HEK293T (cell line): ENCODE measurements at regions not wholly inside any gene's neighbourhood (a gene's known extent, or its start where the extent isn't known, plus 50 kb on each side); places are given as distances from the start of the nearest gene placed in this dataset.

Experiments used
- BHLHE40 ChIP-seq: fragments of 450-650 bp; IDR thresholded peaks from 2 replicates; pipeline ENCODE4 v1.6.1; 2016; ENCODE audit warnings: mild to moderate bottlenecking, moderate library complexity, borderline replicate concordance
- ELF4 ChIP-seq: fragments of 450-650 bp; IDR thresholded peaks from 2 replicates; pipeline ENCODE4 v1.6.1; 2017; ENCODE audit warnings: antibody characterized with exemption
- FOXM1 ChIP-seq: fragments of 450-650 bp; IDR thresholded peaks from 2 replicates; pipeline ENCODE4 v1.6.1; 2017; ENCODE audit warnings: mild to moderate bottlenecking, borderline replicate concordance
- HDGF ChIP-seq: fragments of 450-650 bp; IDR thresholded peaks from 2 replicates; pipeline ENCODE4 v1.6.1; 2017; ENCODE audit warnings: antibody characterized with exemption, borderline replicate concordance
- SP1 ChIP-seq: fragments of 450-650 bp; IDR thresholded peaks from 2 replicates; pipeline ENCODE4 v1.6.1; 2017
- SUZ12 ChIP-seq: fragments of 450-650 bp; IDR thresholded peaks from 2 replicates; pipeline ENCODE4 v1.6.1; 2016; ENCODE audit warnings: mild to moderate bottlenecking

GRCh38 chr12:41907021-41907420 is 237.7 kb downstream of the GXYLT1 start:
- TF ChIP-seq BHLHE40 (no peak), SP1 (no peak), ELF4 (no peak), HDGF (no peak), SUZ12 (no peak), FOXM1 (no peak)
